ENCODE measurements at regions not wholly inside any gene's neighbourhood (a gene's known extent, or its start where the extent isn't known, plus 50 kb on each side); places are given as distances from the start of the nearest gene placed in this dataset.
"Not testable (repeated sequence)": the region's sequence is repeated elsewhere in the genome, so short reads cannot be mapped to it uniquely, and the experiment has no call there.

DNA sequence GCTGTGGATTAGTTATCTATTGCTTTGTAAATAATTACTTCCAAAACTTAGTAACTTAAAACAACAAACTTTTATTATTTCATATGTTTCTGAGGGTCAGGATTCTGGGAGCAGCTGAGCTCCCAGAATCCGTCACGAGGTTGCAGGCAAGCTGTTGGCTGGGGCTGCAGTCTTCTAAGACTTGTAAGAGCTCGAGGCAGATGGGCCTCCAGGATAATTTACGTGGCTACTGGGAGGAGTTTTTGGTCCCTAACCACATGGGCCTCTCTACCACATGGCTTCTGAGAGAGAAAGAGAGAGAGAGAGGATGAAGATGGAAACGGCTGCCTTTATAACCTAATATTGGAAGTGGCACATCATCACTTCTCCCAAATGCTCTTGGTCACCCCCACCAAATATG is 64.9 kb upstream of the SULF2 start:
- no peak for DNase-seq

DNA sequence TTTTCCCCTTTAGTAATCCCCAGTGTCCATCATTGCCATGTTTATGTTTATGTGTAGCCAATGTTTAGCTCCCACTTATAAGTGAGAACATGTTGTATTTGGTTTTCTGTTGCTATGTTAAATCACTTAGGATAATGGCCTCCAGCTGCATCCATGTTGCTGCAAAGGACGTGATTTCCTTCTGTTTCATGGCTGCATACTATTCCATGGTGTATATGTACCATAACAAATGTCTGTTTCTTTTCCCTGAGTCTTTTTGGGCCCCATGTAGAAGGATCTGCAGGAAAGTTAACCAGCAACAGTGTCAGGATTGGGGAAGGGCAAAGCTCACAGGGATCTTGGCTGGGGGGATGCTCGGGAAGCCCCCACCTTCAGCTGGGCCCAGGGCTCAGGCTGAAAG is 64.3 kb upstream of the SULF2 start:
- no peak for DNase-seq

GRCh38 chr20:47849006-47849405 is 63.7 kb upstream of the SULF2 start:
- DNase-seq, result no peak

DNA sequence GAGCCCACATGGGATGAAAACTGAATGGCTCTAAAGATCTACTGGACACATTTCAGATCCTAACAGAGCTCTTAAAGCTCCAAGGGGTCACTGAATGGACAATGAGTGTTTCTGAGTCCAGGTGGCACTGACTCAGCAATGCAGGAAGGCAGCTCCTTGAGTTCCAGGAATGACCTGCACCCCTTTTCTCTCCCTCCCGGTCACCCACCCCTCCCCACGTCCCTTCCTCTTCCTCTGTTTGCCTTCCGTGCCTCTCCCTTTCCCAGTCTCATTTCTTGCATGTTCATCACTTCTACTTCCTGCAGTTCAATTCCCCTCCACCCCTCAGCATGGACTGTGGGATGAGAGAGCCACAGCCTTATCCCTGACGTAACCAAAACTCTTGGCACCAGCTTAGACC is 63.3 kb upstream of the SULF2 start:
- not testable (repeated sequence) for DNase-seq

- DNase-seq, result peak in 1 of 2 donors; percentile 5
These were observed 62.7 kb upstream of the SULF2 start for GRCh38 chr20:47847884-47848485.

DNA sequence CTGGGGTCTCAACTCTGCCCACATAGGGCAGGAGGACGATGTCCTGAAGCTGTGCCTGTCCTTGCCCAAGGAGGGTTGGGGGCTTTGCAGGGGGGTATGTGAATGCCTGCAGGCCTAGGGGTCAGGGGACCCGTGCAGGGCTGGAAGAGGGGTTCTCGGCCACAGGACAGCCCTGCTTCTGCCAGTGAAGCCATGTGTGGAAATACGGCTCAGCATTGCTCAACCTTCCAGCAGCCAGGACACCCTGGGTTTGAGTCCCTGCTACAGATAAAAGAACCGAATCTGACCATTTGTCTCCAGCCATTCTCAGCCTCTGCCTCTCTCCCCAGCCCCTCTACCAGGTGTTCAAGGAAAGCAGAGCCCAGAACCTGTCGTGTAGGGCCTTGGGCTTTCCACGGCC is 61.9 kb upstream of the SULF2 start:
- not testable (repeated sequence) for DNase-seq

DNA sequence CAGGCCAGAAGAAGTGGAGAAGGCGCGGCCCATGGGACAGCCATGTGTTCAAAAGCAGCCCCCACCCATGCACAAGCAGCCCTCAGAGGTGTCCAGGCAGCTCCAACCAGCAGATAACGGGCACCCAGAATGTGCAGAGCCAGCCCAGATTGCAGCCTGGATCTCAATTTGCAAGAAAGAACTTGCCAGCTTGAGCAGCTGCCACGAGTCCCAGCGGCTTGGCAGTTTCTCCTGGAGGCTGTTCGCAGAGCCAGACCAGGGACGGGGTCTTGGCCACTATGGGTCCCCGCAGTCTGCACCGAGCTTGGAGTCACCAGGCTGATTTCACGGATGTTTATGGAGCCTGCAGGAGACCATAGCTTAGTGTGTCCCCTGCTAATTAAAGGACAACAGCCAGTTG is 61.4 kb upstream of the SULF2 start:
- DNase-seq, result not testable (repeated sequence)

DNA sequence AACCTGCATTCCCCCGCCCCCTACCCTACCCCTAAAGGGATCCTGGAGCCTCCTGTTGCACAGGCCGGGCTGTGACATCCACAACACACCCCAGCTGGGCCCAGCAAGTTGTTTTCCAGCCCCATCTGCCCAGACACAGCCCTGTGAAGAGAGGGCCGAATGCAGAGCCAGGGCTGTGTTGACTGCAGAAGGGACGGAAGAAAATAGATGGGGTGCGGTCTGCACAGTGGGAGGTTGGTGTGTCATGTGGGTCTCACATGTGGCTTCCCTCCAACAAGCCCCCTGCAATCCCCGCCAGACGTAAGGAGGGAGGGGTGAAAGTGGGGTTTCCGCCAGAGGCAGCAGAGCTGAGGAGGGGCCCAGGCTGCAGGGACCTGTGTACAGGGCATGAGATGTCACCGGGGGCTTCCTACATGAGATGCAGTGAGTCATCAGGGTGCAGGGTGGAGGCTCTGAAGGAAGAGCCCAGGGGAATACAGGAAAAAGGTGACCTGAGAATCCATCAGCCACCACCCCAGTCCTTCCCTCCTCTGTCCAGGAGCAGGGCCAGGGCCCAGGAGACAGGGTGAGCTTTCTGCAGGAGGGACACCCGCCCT is 60.2 kb upstream of the SULF2 start:
- DNase-seq, result not testable (repeated sequence)

- DNase-seq, result not testable (repeated sequence)
These were observed 59.3 kb upstream of the SULF2 start for GRCh38 chr20:47844568-47844906.

DNA sequence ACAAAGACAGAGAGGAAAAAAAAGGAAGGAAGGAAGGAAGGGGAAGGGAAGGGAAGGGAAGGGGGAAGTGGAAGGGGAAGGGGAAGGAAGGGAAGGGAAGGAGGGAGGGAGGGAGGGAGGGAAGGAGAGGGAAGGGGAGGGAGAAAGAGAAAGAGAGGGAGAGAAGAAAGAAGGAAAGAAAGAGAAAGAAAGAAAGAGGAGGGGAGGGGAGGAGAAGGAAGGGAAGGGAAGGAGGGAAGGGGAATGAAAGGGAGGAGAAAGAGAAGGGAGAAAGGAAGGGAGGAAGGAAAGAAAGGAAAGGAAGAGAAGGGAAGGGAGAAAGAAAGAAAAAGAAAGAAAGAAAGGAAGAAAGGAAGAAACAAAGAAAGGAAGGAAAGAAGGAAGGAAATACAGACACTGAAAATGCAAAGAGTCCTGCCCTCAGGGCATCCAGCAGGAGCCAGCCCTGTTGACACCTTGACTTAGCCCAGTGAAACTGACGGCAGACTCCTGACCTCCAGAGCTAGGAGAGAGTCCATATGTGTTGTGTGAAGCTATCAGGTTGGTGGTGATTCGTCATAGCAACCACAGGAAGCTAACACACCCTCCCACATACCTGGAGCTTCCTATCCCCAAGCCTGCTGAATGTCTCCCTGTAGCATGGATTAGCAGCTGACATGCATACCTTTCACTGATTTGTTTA is 58.7 kb upstream of the SULF2 start:
- no peak for DNase-seq

DNA sequence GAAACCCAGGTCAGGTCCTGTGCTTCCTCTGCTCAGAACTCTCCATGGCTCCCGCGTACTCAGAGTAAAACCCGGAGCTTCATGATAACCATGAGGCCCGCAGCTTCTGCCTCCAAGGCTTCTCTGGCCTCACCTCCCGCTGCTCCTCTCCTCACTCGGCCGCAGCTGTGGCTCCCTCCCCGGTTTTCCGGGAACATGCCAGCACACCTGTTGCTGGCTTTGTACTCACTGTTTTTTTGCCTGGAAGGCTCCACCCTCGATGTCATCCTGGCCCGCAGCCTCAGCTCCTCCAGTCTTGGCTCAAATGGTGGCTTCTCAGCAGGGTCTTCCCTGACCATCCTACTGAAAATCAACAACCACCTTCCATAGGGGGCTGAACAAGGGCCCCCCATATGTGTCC is 57.7 kb upstream of the SULF2 start:
- not testable (repeated sequence) for DNase-seq

DNA sequence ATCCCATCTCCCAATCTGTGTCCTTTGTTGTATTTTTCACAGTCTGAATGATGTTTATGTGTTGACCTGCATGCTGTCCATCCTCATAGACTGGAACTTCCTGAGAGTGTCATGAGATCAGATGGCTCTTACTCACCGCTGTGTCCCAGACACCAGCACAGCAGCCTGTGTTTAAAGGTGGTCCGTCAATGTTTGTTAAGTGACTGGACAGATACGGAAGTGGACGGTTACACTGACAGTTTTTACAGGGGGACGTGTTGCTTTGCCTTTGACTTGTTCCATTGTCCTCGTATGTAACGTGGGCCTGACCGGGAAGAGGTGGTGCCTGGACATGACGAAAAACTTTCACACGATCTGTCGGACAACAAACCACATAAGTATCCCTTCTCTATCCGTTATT is 56.7 kb upstream of the SULF2 start:
- DNase-seq, result not testable (repeated sequence)

DNA sequence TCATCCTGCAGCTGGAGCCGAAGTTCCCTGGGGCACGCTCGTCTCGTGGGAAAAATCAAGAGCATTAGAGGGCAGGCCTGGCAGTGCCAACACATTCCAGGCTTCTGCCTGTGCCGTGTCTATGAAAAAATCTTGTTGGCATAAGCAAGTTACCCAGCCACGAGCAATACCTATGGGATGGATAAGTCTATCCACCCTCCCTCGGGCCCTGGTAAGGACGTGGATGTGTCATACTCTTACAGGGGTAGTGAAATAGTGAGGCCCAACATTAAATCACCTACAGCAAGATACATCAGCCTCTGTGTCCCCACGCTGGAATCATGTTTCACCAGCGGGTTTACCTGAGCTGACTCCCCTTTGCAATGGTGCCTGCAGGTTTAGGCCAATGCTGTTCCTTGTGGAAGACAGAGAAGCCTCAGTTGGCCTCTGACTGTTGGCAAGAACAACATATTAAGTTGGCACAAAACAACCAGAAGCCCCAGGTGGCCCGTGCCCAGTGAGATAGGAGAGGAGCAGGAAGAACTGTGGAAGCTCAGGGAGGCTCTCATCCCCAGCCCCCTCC is 51.1 kb upstream of the SULF2 start:
- DNase-seq, result not testable (repeated sequence)
